ENCODE measurements at regions not wholly inside any gene's neighbourhood (a gene's known extent, or its start where the extent isn't known, plus 50 kb on each side); places are given as distances from the start of the nearest gene placed in this dataset.

- TF ChIP-seq CTCF (IDR thresholded peaks at IDR 0.05; ENCODE audit: low read depth, low read length, poor library complexity, severe bottlenecking): no peak
- no peak for TF ChIP-seq EZH2phosphoT487 (IDR thresholded peaks at IDR 0.05; ENCODE audit: borderline replicate concordance, low read length)
Observed at GRCh38 chr7:50145226-50145625, 52.2 kb upstream of the ZPBP start.
